ENCODE measurements at regions not wholly inside any gene's neighbourhood (a gene's known extent, or its start where the extent isn't known, plus 50 kb on each side); places are given as distances from the start of the nearest gene placed in this dataset.

GRCh38 chr2:173614265-173614930 lies 259.7 kb downstream of the CDCA7 start:
- TF ChIP-seq MAX (IDR thresholded peaks at IDR 0.05; ENCODE audit: low read depth, low read length), result no peak
- TF ChIP-seq CTCF (IDR thresholded peaks at IDR 0.05; ENCODE audit: low read depth, low read length), result no peak
- TF ChIP-seq POLR2A (IDR thresholded peaks at IDR 0.05; ENCODE audit: extremely low read depth, insufficient read length), result no peak

All from NB4 (cell line).